K562 (cell line): ENCODE measurements at regions not wholly inside any gene's neighbourhood (a gene's known extent, or its start where the extent isn't known, plus 50 kb on each side); places are given as distances from the start of the nearest gene placed in this dataset.

Experiments used
- ATAC-seq: fragments of 200-7000 bp; cut with Tn5 transposase; 3 replicates; pipeline ENCODE4 v1.9.1; 2020; ENCODE audit warnings: moderate library complexity
- BruUV-seq: library from RNA; stranded (reverse); fragments of 400-500 nt; replicated peaks from 2 replicates; lab custom pipeline; 2021; lab: Mats Ljungman, UMichigan
- CTCF ChIA-PET: fragments of 300-600 bp; formaldehyde crosslinking; extraction: SDS; loops from one replicate; lab custom pipeline; 2021; ENCODE audit warnings: low intra/inter-chr PET ratio; lab: Yijun Ruan, JAX
- POLR2A ChIA-PET: fragments of 300-600, 350-650 bp; sonication (Branson Sonifier 250); formaldehyde crosslinking; extraction: SDS; loops from one replicate; lab custom pipeline; 2021; ENCODE audit warnings: antibody characterized with exemption, inconsistent platforms; lab: Yijun Ruan, JAX
- DNase-seq, 4 experiments: peaks; one replicate each; pipeline versions ENCODE4 v3.0.0 to v3.0.0-alpha.2; 2011 to 2018; ENCODE audit warnings: low spot score in 3 of 4, mixed read lengths in 3 of 4; ENCODE audit errors: extremely low read depth in 1 of 4
- FAIRE-seq: peaks from 2 replicates; lab custom pipeline; 2011; peaks lifted over from hg19 to GRCh38; lab: Jason Lieb, UNC
- H2AFZ ChIP-seq: 2 replicates; pipeline ENCODE4 v1.6.0; 2011; ENCODE audit warnings: low read depth, low read length, control low read depth, inconsistent platforms
- H3K27ac ChIP-seq: fragments of 200-600 bp; 3 replicates; pipeline ENCODE4 v1.8.0; 2011; ENCODE audit warnings: low read depth, mild to moderate bottlenecking, control low read depth, inconsistent platforms, low read length, moderate library complexity, mixed read lengths; ENCODE audit errors: extremely low read depth
- H3K27me3 ChIP-seq, 2 experiments: fragments of 300-600 bp in 1 of 2; 2 replicates in 1 of 2; 3 replicates in 1 of 2; pipeline versions ENCODE4 v1.6.0 to v1.8.0; 2011; ENCODE audit warnings: inconsistent platforms in 2 of 2, low read length in 2 of 2, mild to moderate bottlenecking in 1 of 2, mixed read lengths in 1 of 2, moderate library complexity in 1 of 2; ENCODE audit not compliant: control insufficient read depth in 2 of 2, insufficient read depth in 2 of 2
- H3K36me3 ChIP-seq: fragments of 300-600 bp; 3 replicates; pipeline ENCODE4 v1.8.0; 2011; ENCODE audit warnings: mild to moderate bottlenecking, low read length, inconsistent platforms; ENCODE audit not compliant: control insufficient read depth, insufficient read depth
- H3K4me1 ChIP-seq, 2 experiments: fragments of 200-600 bp in 1 of 2; replicated peaks in 1 of 2; 2 replicates in 1 of 2; 3 replicates in 1 of 2; pipeline versions ENCODE4 v1.5.1 to v1.8.0; 2011; ENCODE audit warnings: inconsistent platforms in 2 of 2, low read length in 2 of 2, mild to moderate bottlenecking in 1 of 2, mixed read lengths in 1 of 2, moderate library complexity in 1 of 2; ENCODE audit not compliant: control insufficient read depth in 2 of 2, insufficient read depth in 2 of 2
- H3K4me2 ChIP-seq: 2 replicates; pipeline ENCODE4 v1.6.1; 2011; ENCODE audit warnings: low read length, control low read depth, inconsistent platforms, mixed read lengths; ENCODE audit not compliant: insufficient read depth
- H3K4me3 ChIP-seq: fragments of 200-600 bp; sonication (generic), shearing (Covaris generic); 2 replicates; pipeline ENCODE4 v1.5.1; 2016; ENCODE audit warnings: control low read depth, inconsistent platforms
- H3K79me2 ChIP-seq: fragments of 200-600 bp; 3 replicates; pipeline ENCODE4 v1.8.0; 2011; ENCODE audit warnings: low read length, inconsistent platforms; ENCODE audit not compliant: control insufficient read depth, insufficient read depth
- H3K9ac ChIP-seq, 2 experiments: 2 replicates each; pipeline versions ENCODE4 v1.6.0 to v1.6.1; 2011; ENCODE audit warnings: low read depth in 2 of 2, low read length in 2 of 2, control low read depth in 1 of 2, inconsistent platforms in 1 of 2, mild to moderate bottlenecking in 1 of 2, mixed read lengths in 1 of 2; ENCODE audit not compliant: insufficient read depth in 1 of 2
- H3K9me1 ChIP-seq: one replicate; pipeline ENCODE4 v1.6.0; 2011; ENCODE audit warnings: inconsistent platforms, mild to moderate bottlenecking, low read length, moderate library complexity; ENCODE audit not compliant: control insufficient read depth, insufficient read depth
- H3K9me3 ChIP-seq: replicated peaks from 2 replicates; pipeline ENCODE4 v1.5.1; 2011; ENCODE audit warnings: low read depth, low read length, inconsistent platforms; ENCODE audit not compliant: control insufficient read depth, insufficient read depth
- H4K20me1 ChIP-seq: replicated peaks from 2 replicates; pipeline ENCODE4 v1.6.1; 2011; ENCODE audit warnings: low read length, inconsistent platforms, mixed read lengths; ENCODE audit not compliant: control insufficient read depth, insufficient read depth
- ASH1L ChIP-seq: fragments of 450-650 bp; IDR thresholded peaks from 2 replicates; pipeline ENCODE4 v1.6.1; 2018; ENCODE audit warnings: borderline replicate concordance, mild to moderate bottlenecking, low read depth; ENCODE audit not compliant: partially characterized antibody
- CEBPG ChIP-seq, 3 experiments: fragments of 200-800 bp in 1 of 3; sonication (Bioruptor generic) in 1 of 3; sonication (generic) in 1 of 3; formaldehyde crosslinking in 1 of 3; IDR thresholded peaks in 2 of 3; conservative IDR thresholded peaks in 1 of 3; 2 replicates each; pipeline versions ENCODE4 v1.6.1 to v1.8.0; 2016 to 2022; ENCODE audit warnings: missing compliant biosample characterization in 2 of 3, missing genetic modification characterization in 2 of 3, mild to moderate bottlenecking in 1 of 3, missing genetic modification reagents in 1 of 3
- EP400 ChIP-seq: fragments of 450-650 bp; IDR thresholded peaks from 2 replicates; pipeline ENCODE4 v1.6.1; 2017; ENCODE audit warnings: antibody characterized with exemption, mild to moderate bottlenecking, moderate library complexity
- ETS2 ChIP-seq: IDR thresholded peaks from 2 replicates; pipeline ENCODE4 v1.6.1; 2016; ENCODE audit warnings: borderline replicate concordance, missing genetic modification characterization, mild to moderate bottlenecking, moderate library complexity, missing compliant biosample characterization; ENCODE audit not compliant: poor library complexity, severe bottlenecking
- HNRNPUL1 ChIP-seq: fragments of 200-400 bp; formaldehyde crosslinking; IDR thresholded peaks from 2 replicates; pipeline ENCODE4 v1.6.1; 2017; ENCODE audit warnings: low read length
- MIER1 ChIP-seq: fragments of 450-650 bp; IDR thresholded peaks from 2 replicates; pipeline ENCODE4 v1.6.1; 2016; ENCODE audit warnings: antibody characterized with exemption, mild to moderate bottlenecking, low read depth
- MYC ChIP-seq, 2 experiments: fragments of 250-450 bp in 1 of 2; sonication (Bioruptor Pico) in 1 of 2; IDR thresholded peaks; 2 replicates each; pipeline versions ENCODE4 v1.5.1 to v1.6.1; 2012 to 2021; ENCODE audit warnings: low read depth in 2 of 2, borderline replicate concordance in 1 of 2, improper control_type of control experiment in 1 of 2, low read length in 1 of 2, mild to moderate bottlenecking in 1 of 2, moderate library complexity in 1 of 2
- NFIC ChIP-seq: fragments of 450-650 bp; IDR thresholded peaks from 2 replicates; pipeline ENCODE4 v1.6.1; 2017; ENCODE audit warnings: mild to moderate bottlenecking, inconsistent platforms
- RNF2 ChIP-seq: sonication (generic); IDR thresholded peaks from 2 replicates; pipeline ENCODE4 v1.6.1; 2016
- SMARCE1 ChIP-seq: fragments of 450-650 bp; IDR thresholded peaks from 2 replicates; pipeline ENCODE4 v1.7.1; 2016; ENCODE audit warnings: mild to moderate bottlenecking
- SRSF9 ChIP-seq: fragments of 200-400 bp; formaldehyde crosslinking; IDR thresholded peaks from 2 replicates; pipeline ENCODE4 v1.6.1; 2017; ENCODE audit warnings: low read depth, low read length, borderline replicate concordance
- WGBS: fragments of 100-300 bp; shearing (Covaris generic); methylation state at CpG from one replicate; pipeline ENCODE4 v1.1.6; 2016; ENCODE audit warnings: low coverage, mixed read lengths; ENCODE audit not compliant: insufficient coverage; ENCODE audit errors: missing lambda C conversion rate; 5-methylcytosine and 5-hydroxymethylcytosine counted together
- in situ Hi-C: fragments of 300-500 bp; cut with MboI; formaldehyde crosslinking; loops from 4 replicates; pipeline ENCODE4 v1.15.0; 2018; ENCODE audit warnings: inconsistent platforms, mixed read lengths
- intact Hi-C: fragments of 100-400 bp; cut with micrococcal nuclease; formaldehyde crosslinking; loops from 2 replicates; pipeline ENCODE4 v1.14.2; 2022
- TF ChIP-seq, protein P1 (sequence below): fragments of 250-450 bp; sonication (Bioruptor Pico); IDR thresholded peaks from 2 replicates; pipeline ENCODE4 v1.5.0; 2020; ENCODE audit warnings: mild to moderate bottlenecking
- TF ChIP-seq, protein P2 (sequence below): fragments of 450-650 bp; IDR thresholded peaks from 2 replicates; pipeline ENCODE4 v1.7.1; 2018; ENCODE audit warnings: mild to moderate bottlenecking, low read depth; ENCODE audit not compliant: partially characterized antibody
- TF ChIP-seq, protein P3 (sequence below): sonication (generic); formaldehyde crosslinking; IDR thresholded peaks from 2 replicates; pipeline ENCODE4 v1.8.1; 2022; ENCODE audit warnings: missing genetic modification reagents

DNA sequence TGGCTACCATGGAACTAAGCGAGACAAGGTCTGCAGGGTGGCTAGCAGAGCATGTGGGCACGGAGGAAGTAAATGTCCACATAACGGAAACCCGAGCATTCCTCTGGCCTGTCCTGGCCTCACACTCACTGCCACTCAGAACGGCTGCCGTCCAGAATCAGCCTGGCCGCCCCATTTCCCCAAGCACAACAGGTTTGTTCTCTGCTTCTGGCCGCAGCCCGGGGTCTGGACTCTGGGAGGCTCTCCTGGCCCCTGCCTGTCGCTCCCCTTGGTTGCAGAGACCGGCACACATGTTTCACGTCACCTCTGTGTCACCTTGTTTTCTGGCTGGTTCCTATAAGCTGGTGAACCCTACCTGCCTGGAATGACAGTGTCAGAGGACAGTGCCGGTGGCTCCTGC is 69.3 kb downstream of the GLI2 start (continued):
- TF ChIP-seq, protein P1, sequence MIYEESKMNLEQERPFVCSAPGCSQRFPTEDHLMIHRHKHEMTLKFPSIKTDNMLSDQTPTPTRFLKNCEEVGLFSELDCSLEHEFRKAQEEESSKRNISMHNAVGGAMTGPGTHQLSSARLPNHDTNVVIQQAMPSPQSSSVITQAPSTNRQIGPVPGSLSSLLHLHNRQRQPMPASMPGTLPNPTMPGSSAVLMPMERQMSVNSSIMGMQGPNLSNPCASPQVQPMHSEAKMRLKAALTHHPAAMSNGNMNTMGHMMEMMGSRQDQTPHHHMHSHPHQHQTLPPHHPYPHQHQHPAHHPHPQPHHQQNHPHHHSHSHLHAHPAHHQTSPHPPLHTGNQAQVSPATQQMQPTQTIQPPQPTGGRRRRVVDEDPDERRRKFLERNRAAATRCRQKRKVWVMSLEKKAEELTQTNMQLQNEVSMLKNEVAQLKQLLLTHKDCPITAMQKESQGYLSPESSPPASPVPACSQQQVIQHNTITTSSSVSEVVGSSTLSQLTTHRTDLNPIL = no peak
- TF ChIP-seq, protein P2, sequence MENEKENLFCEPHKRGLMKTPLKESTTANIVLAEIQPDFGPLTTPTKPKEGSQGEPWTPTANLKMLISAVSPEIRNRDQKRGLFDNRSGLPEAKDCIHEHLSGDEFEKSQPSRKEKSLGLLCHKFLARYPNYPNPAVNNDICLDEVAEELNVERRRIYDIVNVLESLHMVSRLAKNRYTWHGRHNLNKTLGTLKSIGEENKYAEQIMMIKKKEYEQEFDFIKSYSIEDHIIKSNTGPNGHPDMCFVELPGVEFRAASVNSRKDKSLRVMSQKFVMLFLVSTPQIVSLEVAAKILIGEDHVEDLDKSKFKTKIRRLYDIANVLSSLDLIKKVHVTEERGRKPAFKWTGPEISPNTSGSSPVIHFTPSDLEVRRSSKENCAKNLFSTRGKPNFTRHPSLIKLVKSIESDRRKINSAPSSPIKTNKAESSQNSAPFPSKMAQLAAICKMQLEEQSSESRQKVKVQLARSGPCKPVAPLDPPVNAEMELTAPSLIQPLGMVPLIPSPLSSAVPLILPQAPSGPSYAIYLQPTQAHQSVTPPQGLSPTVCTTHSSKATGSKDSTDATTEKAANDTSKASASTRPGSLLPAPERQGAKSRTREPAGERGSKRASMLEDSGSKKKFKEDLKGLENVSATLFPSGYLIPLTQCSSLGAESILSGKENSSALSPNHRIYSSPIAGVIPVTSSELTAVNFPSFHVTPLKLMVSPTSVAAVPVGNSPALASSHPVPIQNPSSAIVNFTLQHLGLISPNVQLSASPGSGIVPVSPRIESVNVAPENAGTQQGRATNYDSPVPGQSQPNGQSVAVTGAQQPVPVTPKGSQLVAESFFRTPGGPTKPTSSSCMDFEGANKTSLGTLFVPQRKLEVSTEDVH = no peak
- TF ChIP-seq CEBPG (CRISPR knock-in tag; IDR thresholded peaks at IDR 0.05) (no peak), CEBPG (tag; conservative IDR thresholded peaks at IDR 0.05 in 1 of 2, IDR thresholded peaks at IDR 0.05 in 1 of 2) (no peak), RNF2 (no peak), MIER1 (no peak), SMARCE1 (no peak)

DNA sequence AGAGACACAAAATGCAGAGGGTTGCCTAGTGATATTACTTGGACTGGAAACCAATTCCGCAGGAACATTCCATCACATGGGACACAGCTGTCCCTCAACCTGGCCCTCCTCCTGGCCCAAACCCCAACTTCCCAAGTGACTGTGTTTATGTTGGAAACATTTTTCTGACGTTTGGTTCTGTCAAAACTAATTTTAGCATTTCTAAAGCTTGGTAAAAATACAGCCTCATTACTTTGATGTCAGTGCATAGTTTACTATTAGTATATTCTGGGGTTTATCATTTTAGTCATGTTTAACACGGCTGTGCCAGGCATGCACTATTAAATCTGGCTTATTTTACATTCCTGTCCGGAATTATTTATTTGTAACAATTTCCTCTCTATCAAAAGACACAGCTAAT is 69.9 kb downstream of the GLI2 start:
- BruUV-seq = no TSS peak
- in situ Hi-C loops (no loop called here), intact Hi-C loops (no loop called here)
- DNase-seq = no peak
- POLR2A ChIA-PET = no interaction called here
- Histone ChIP-seq H3K4me2 (no peak overlapping the region), H3K36me3 (no peaks in the 10 kb centered on the region), H3K9me3 (no peaks in the 10 kb centered on the region), H3K27me3 (peaks cover 23 to 64% of the 10 kb centered on the region in 2 experiments; a peak in 4 of 5 replicates), H4K20me1 (0 out of 2 replicates have a peak, but pooled peaks cover 3% of the 10 kb centered on the region), H3K79me2 (no peaks in the 10 kb centered on the region), H3K27ac (no peak overlapping the region), H2AFZ (no peak overlapping the region), H3K9ac (no peak overlapping the region), H3K9me1 (no peaks in the 10 kb centered on the region), H3K4me3 (no peak overlapping the region), H3K4me1 (0 out of 5 replicates have a peak, but pooled peaks cover 0 to 3% of the 10 kb centered on the region in 2 experiments)
- no peak for ATAC-seq
- CTCF ChIA-PET = no interaction called here
- FAIRE-seq = no peak
- 2% methylated on average over 4 of the region's 4 CpGs for WGBS
- TF ChIP-seq HNRNPUL1 (no peak), ETS2 (no peak), ASH1L (no peak), SRSF9 (no peak), MYC (IDR thresholded peaks at IDR 0.05; ENCODE audit: low read depth, low read length) (no peak), MYC (CRISPR knock-in tag; IDR thresholded peaks at IDR 0.05; ENCODE audit: borderline replicate concordance, low read depth) (no peak), EP400 (no peak), NFIC (no peak)
- TF ChIP-seq, protein P3, sequence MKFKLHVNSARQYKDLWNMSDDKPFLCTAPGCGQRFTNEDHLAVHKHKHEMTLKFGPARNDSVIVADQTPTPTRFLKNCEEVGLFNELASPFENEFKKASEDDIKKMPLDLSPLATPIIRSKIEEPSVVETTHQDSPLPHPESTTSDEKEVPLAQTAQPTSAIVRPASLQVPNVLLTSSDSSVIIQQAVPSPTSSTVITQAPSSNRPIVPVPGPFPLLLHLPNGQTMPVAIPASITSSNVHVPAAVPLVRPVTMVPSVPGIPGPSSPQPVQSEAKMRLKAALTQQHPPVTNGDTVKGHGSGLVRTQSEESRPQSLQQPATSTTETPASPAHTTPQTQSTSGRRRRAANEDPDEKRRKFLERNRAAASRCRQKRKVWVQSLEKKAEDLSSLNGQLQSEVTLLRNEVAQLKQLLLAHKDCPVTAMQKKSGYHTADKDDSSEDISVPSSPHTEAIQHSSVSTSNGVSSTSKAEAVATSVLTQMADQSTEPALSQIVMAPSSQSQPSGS = no peak
